ENCODE measurements at regions not wholly inside any gene's neighbourhood (a gene's known extent, or its start where the extent isn't known, plus 50 kb on each side); places are given as distances from the start of the nearest gene placed in this dataset.

DNA sequence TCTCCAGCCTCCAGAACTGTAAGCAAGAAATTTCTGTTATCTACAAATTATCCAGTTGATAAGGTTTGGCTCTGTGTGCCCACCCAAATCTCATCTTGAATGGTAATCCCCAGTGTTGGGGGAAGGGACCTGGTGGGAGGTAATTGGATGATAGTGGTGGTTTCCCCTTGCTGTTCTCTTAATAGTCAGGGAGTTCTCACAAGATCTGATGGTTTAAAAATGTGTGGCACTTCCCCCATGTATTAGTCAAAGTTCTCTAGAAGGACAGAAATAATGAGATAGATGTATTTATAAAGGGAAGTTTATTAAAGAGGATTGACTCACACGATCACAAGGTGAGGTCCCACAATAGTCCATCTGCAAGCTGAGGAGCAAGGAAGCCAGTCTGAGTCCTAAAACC, 56.2 kb upstream of the APBB1IP start:
- no peak overlapping the region for H3K4me3 Mint-ChIP-seq
- no peak for DNase-seq
- no peak overlapping the region for H3K27ac Mint-ChIP-seq
- no peaks in the 10 kb centered on the region for H3K27me3 Mint-ChIP-seq
- H3K4me1 Mint-ChIP-seq = no peaks in the 10 kb centered on the region
- H3K9me3 Mint-ChIP-seq = no peaks in the 10 kb centered on the region
- CTCF ChIA-PET = no interaction called here
- no peaks in the 10 kb centered on the region for H3K36me3 Mint-ChIP-seq

DNA sequence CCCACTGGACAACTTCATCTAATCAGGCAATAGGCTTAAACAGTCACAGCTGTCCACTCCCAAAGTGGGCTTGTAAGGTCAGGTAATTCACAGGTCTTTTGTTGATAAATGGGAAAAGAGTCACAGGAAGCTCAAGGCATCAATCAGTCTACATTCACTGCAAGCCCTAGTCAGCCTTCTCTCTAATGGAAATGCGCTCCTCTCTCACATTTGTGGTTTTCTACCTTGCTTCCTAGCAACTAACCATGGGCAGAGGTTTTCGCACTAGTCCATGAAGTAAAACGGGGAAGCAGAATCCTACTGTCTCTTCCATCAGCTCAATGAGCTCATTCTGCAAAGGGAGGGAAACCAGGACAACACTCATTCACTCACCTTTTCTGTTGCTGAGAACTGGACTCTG, 53.5 kb upstream of the APBB1IP start:
- Mint-ChIP-seq H3K27ac (no peak overlapping the region), H3K4me3 (no peak overlapping the region), H3K4me1 (no peaks in the 10 kb centered on the region), H3K9me3 (peaks cover 3% of the 10 kb centered on the region), H3K27me3 (no peaks in the 10 kb centered on the region), H3K36me3 (no peaks in the 10 kb centered on the region)
- CTCF ChIA-PET = no interaction called here
- DNase-seq = no peak

GRCh38 chr10:26385443-26385842, 52.7 kb upstream of the APBB1IP start:
- Mint-ChIP-seq H3K4me1 (no peaks in the 10 kb centered on the region), H3K36me3 (no peaks in the 10 kb centered on the region)

DNA sequence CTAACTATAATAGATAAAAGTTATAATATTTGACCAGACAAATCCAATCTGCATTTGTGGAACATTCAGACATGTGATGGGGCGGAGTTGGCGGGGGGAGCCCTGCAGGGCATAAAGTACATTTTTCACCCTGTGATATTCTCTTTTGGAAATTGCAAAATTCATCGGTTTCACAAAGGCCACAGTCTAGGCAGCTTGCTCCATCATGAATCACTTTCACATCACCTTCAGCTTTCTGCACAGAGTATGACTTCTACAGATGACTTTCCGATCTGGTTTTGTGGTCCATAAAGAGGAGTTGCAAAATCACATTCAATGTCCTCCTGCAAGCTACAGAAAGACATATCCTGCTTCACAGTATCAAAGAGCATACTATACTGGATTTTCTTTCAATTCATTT, 51.4 kb upstream of the APBB1IP start:
- DNase-seq = no peak
- H3K27ac Mint-ChIP-seq = no peak overlapping the region
- peaks cover 6% of the 10 kb centered on the region for H3K9me3 Mint-ChIP-seq
- no peaks in the 10 kb centered on the region for H3K27me3 Mint-ChIP-seq
- CTCF ChIA-PET = no interaction called here
- H3K4me3 Mint-ChIP-seq = no peak overlapping the region
- peaks cover 5% of the 10 kb centered on the region for H3K4me1 Mint-ChIP-seq
- no peaks in the 10 kb centered on the region for H3K36me3 Mint-ChIP-seq

More at GRCh38 chr10:26385443-26385842, 52.7 kb upstream of the APBB1IP start:
- H3K4me3 Mint-ChIP-seq = no peak overlapping the region
- no peaks in the 10 kb centered on the region for H3K27me3 Mint-ChIP-seq
- no peak overlapping the region for H3K27ac Mint-ChIP-seq
- peaks cover 6% of the 10 kb centered on the region for H3K9me3 Mint-ChIP-seq
- CTCF ChIA-PET = no interaction called here
- DNase-seq = no peak

All from activated naive CD4-positive, alpha-beta T cell treated with anti-CD3 and anti-CD28 coated beads, Interleukin-2, amount 10 ng/mL, durations not matched to agents 7 days and 5 days (primary cell).